Upper lobe of right lung (tissue), 1 donor: ENCODE measurements at regions not wholly inside any gene's neighbourhood (a gene's known extent, or its start where the extent isn't known, plus 50 kb on each side); places are given as distances from the start of the nearest gene placed in this dataset.
"Not testable (repeated sequence)": the region's sequence is repeated elsewhere in the genome, so short reads cannot be mapped to it uniquely, and the experiment has no call there.

Source experiments
- ATAC-seq: fragments of 200-7000 bp; cut with Tn5 transposase; one replicate; pipeline ENCODE4 v1.9.1; 2020; ENCODE audit warnings: mild to moderate bottlenecking, moderate library complexity
- DNase-seq: peaks from one replicate; pipeline ENCODE4 v3.0.0-alpha.2; 2020
- H3K27ac ChIP-seq: fragments of 200-600 bp; one replicate; pipeline ENCODE4 v1.8.0; 2022
- H3K27me3 ChIP-seq: fragments of 200-600 bp; one replicate; pipeline ENCODE4 v1.8.0; 2022; ENCODE audit warnings: mild to moderate bottlenecking
- H3K36me3 ChIP-seq: fragments of 200-600 bp; one replicate; pipeline ENCODE4 v1.8.0; 2022
- H3K4me1 ChIP-seq: fragments of 200-600 bp; one replicate; pipeline ENCODE4 v1.8.0; 2022
- H3K4me3 ChIP-seq: fragments of 200-600 bp; one replicate; pipeline ENCODE4 v1.8.0; 2022; ENCODE audit warnings: mild to moderate bottlenecking
- H3K9me3 ChIP-seq: fragments of 200-600 bp; one replicate; pipeline ENCODE4 v1.8.0; 2022
- CTCF ChIP-seq: fragments of 200-600 bp; IDR thresholded peaks from one replicate; pipeline ENCODE4 v1.8.0; 2022; ENCODE audit warnings: antibody characterized with exemption
- intact Hi-C: fragments of 100-400 bp; cut with DNase I; formaldehyde crosslinking; loops from one replicate; pipeline ENCODE4 v1.11.0; 2022
- donor health status: DM: no; HTN: yes; CAD: no; lungs with severe emphysema.

GRCh38 chrX:138982365-138982764, 270.8 kb upstream of the FGF13 start:
- no peaks in the 10 kb centered on the region for H3K4me1 ChIP-seq
- H3K27ac ChIP-seq, result no peak overlapping the region
- no peaks in the 10 kb centered on the region for H3K27me3 ChIP-seq
- ATAC-seq (peak; percentile 44), DNase-seq (no peak)
- intact Hi-C loops, result no loop called here
- TF ChIP-seq CTCF, result no peak
- no peaks in the 10 kb centered on the region for H3K36me3 ChIP-seq
- H3K4me3 ChIP-seq, result no peak overlapping the region
- no peaks in the 10 kb centered on the region for H3K9me3 ChIP-seq

- H3K27me3 ChIP-seq, result no peaks in the 10 kb centered on the region
- no peaks in the 10 kb centered on the region for H3K4me1 ChIP-seq
- intact Hi-C loops, result no loop called here
- no peak overlapping the region for H3K27ac ChIP-seq
- DNase-seq, result no peak
- ATAC-seq, result no peak
- TF ChIP-seq CTCF, result no peak
- H3K9me3 ChIP-seq, result no peaks in the 10 kb centered on the region
- H3K36me3 ChIP-seq, result no peaks in the 10 kb centered on the region
- H3K4me3 ChIP-seq, result no peak overlapping the region
Measured at GRCh38 chrX:138964501-138964900, 253.0 kb upstream of the FGF13 start.

- H3K4me1 ChIP-seq, H3K27me3 ChIP-seq, H3K9me3 ChIP-seq, H3K36me3 ChIP-seq, intact Hi-C loops, H3K4me3 ChIP-seq, ATAC-seq, H3K27ac ChIP-seq, DNase-seq: not testable (repeated sequence)
Measured at GRCh38 chrX:138962419-138962818, 250.9 kb upstream of the FGF13 start.

GRCh38 chrX:138954976-138955375, 243.5 kb upstream of the FGF13 start:
- intact Hi-C loops, result no loop called here
- no peak for ATAC-seq

GRCh38 chrX:138946926-138947325, 235.4 kb upstream of the FGF13 start:
- no peak for DNase-seq
- no peaks in the 10 kb centered on the region for H3K27me3 ChIP-seq
- no peak for TF ChIP-seq CTCF
- intact Hi-C loops, result no loop called here
- ATAC-seq, result no peak
- no peaks in the 10 kb centered on the region for H3K9me3 ChIP-seq
- H3K27ac ChIP-seq, result no peak overlapping the region
- no peaks in the 10 kb centered on the region for H3K4me1 ChIP-seq
- H3K4me3 ChIP-seq, result no peak overlapping the region
- H3K36me3 ChIP-seq, result no peaks in the 10 kb centered on the region

More at GRCh38 chrX:138954976-138955375, 243.5 kb upstream of the FGF13 start:
- H3K4me1 ChIP-seq, result no peaks in the 10 kb centered on the region
- no peak for TF ChIP-seq CTCF
- no peaks in the 10 kb centered on the region for H3K27me3 ChIP-seq
- H3K36me3 ChIP-seq, result no peaks in the 10 kb centered on the region
- H3K9me3 ChIP-seq, result no peaks in the 10 kb centered on the region
- H3K27ac ChIP-seq, result no peak overlapping the region
- H3K4me3 ChIP-seq, result no peak overlapping the region
- DNase-seq, result no peak

GRCh38 chrX:138945219-138945618, 233.7 kb upstream of the FGF13 start:
- H3K27me3 ChIP-seq, result no peaks in the 10 kb centered on the region
- H3K36me3 ChIP-seq, result no peaks in the 10 kb centered on the region
- no peak for TF ChIP-seq CTCF
- ATAC-seq, result no peak
- DNase-seq, result no peak
- no peak overlapping the region for H3K4me3 ChIP-seq
- H3K9me3 ChIP-seq, result no peaks in the 10 kb centered on the region
- H3K4me1 ChIP-seq, result no peaks in the 10 kb centered on the region
- intact Hi-C loops, result no loop called here
- no peak overlapping the region for H3K27ac ChIP-seq
